Stomach (tissue), 8 donors: ENCODE measurements at regions not wholly inside any gene's neighbourhood (a gene's known extent, or its start where the extent isn't known, plus 50 kb on each side); places are given as distances from the start of the nearest gene placed in this dataset.
A peak's percentile ranks its signal among the peaks of the same experiment; 100 is the strongest.

ENCODE experiments used
- DNase-seq, 2 donors: peaks; one replicate each; pipeline versions ENCODE4 v3.0.0 to v3.0.0-alpha.2; 2013 to 2019
- H3K27ac ChIP-seq, 5 donors: fragments of 200-600 bp in 4 of 5; sonication (generic) in 4 of 5; one replicate each; pipeline ENCODE4 v1.5.1; 2013 to 2019; ENCODE audit warnings: mild to moderate bottlenecking in 1 of 5, moderate library complexity in 1 of 5
- H3K27me3 ChIP-seq, 3 donors: fragments of 200-600 bp; sonication (generic); one replicate each; pipeline ENCODE4 v1.5.1; 2017 to 2019; ENCODE audit warnings: mixed run types in 1 of 3
- H3K36me3 ChIP-seq, 4 donors: fragments of 200-600 bp; sonication (generic); 1 replicate in 3 of 4; 2 replicates in 1 of 4; pipeline ENCODE4 v1.5.1; 2016 to 2019
- H3K4me1 ChIP-seq, 4 donors: fragments of 200-600 bp; sonication (generic); one replicate each; pipeline ENCODE4 v1.5.1; 2016 to 2019
- H3K4me3 ChIP-seq, 4 donors: fragments of 200-600 bp; sonication (generic) in 3 of 4; one replicate each; pipeline ENCODE4 v1.5.1; 2016 to 2019; ENCODE audit warnings: mild to moderate bottlenecking in 1 of 4
- H3K9me3 ChIP-seq, 4 donors: fragments of 200-600 bp; sonication (generic); one replicate each; pipeline ENCODE4 v1.5.1; 2016 to 2019
- EP300 ChIP-seq: sonication (generic); formaldehyde crosslinking; IDR thresholded peaks from one replicate; pipeline ENCODE4 v1.6.1; 2017; ENCODE audit warnings: antibody characterized with exemption
- POLR2A ChIP-seq, 4 donors: fragments of 450-650 bp; IDR thresholded peaks; one replicate each; pipeline ENCODE4 v1.6.1; 2016; ENCODE audit warnings: antibody characterized with exemption in 4 of 4, control low read depth in 2 of 4, mild to moderate bottlenecking in 1 of 4, moderate library complexity in 1 of 4
- POLR2AphosphoS5 ChIP-seq, 3 donors: sonication (generic); formaldehyde crosslinking; IDR thresholded peaks; one replicate each; pipeline ENCODE4 v1.6.1; 2016; ENCODE audit warnings: antibody characterized with exemption in 3 of 3
- WGBS, 5 donors: extraction: QIAGEN DNeasy Blood & Tissue Kit in 3 of 5; methylation state at CpG; one replicate each; pipeline versions ENCODE4 v1.1.5 to v1.1.7; 2013 to 2018; 5-methylcytosine and 5-hydroxymethylcytosine counted together
- intact Hi-C: fragments of 100-400 bp; cut with DNase I; formaldehyde crosslinking; loops from one replicate; pipeline ENCODE4 v1.15.1; 2023; ENCODE audit warnings: low total_unique reads
- TF ChIP-seq, protein P1 (sequence below), 7 experiments: fragments of 450-650 bp in 4 of 7; fragments of 200-600 bp in 3 of 7; sonication (generic) in 3 of 7; IDR thresholded peaks; one replicate each; pipeline ENCODE4 v1.5.1; 2016 to 2019; ENCODE audit warnings: antibody characterized with exemption in 7 of 7, control low read depth in 2 of 7, mild to moderate bottlenecking in 1 of 7
- donor health status: healthy with polysubstance abuse.
- donor health status: Bipolar disorder and iron deficiency.
- donor health status: healthy.

DNA sequence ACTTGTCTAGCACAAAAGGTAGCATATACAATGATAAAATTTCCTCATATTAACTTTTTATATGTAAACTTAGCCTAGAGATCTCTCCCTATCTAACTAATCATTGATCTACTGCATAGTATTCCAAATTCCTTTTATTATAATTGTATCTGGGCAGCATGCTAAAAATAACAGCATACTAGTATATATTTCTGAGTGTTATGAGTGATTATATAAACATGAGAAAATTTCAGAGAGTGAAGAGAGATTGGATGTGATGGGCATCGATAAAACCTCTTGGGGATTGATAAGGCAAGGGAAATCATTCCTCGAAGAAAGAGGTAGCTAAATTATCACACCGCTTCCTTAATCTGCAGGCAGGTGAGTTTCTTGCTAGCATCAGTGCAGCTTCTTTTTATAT, 158.2 kb downstream of the HMHB1 start:
- Histone ChIP-seq H3K27me3 (no peaks in the 10 kb centered on the region), H3K4me3 (no peak overlapping the region), H3K9me3 (no peaks in the 10 kb centered on the region), H3K27ac (no peak overlapping the region), H3K4me1 (no peaks in the 10 kb centered on the region), H3K36me3 (no peaks in the 10 kb centered on the region)
- no peak for TF ChIP-seq POLR2AphosphoS5 (IDR thresholded peaks at IDR 0.05)
- TF ChIP-seq EP300, result no peak
- TF ChIP-seq POLR2A (IDR thresholded peaks at IDR 0.05), result no peak
- TF ChIP-seq, protein P1, sequence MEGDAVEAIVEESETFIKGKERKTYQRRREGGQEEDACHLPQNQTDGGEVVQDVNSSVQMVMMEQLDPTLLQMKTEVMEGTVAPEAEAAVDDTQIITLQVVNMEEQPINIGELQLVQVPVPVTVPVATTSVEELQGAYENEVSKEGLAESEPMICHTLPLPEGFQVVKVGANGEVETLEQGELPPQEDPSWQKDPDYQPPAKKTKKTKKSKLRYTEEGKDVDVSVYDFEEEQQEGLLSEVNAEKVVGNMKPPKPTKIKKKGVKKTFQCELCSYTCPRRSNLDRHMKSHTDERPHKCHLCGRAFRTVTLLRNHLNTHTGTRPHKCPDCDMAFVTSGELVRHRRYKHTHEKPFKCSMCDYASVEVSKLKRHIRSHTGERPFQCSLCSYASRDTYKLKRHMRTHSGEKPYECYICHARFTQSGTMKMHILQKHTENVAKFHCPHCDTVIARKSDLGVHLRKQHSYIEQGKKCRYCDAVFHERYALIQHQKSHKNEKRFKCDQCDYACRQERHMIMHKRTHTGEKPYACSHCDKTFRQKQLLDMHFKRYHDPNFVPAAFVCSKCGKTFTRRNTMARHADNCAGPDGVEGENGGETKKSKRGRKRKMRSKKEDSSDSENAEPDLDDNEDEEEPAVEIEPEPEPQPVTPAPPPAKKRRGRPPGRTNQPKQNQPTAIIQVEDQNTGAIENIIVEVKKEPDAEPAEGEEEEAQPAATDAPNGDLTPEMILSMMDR (IDR thresholded peaks at IDR 0.05), result no peak
- WGBS, 5 donors, result 79 to 93% (median 86%) methylated on average over 3 of the region's 3 CpGs
- DNase-seq, result no peak
- intact Hi-C loops, result no loop called here

DNA sequence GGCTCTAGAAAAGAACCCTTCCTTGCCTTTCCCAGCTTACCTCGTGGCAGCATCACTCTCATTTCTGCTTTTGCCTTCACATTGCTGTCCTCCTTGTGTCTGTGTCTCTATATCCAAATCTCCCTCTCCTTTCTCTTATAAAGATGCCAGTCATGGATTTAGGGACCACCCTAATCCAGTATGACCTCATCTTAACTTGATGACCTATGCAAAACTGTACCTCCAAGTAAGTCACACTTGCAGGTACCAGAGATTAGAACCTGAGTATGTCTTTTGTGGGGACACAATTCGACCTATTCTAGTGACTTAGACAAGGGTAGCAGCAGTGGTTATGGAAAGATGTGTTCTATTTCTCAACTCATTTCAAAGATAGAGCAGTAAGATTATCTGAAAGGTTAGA, 160.1 kb downstream of the HMHB1 start:
- DNase-seq, result no peak
- TF ChIP-seq POLR2A (IDR thresholded peaks at IDR 0.05), result no peak
- TF ChIP-seq EP300, result no peak
- TF ChIP-seq, protein P1 (IDR thresholded peaks at IDR 0.05), result no peak
- no peak for TF ChIP-seq POLR2AphosphoS5 (IDR thresholded peaks at IDR 0.05)
- Histone ChIP-seq H3K9me3 (no peaks in the 10 kb centered on the region), H3K4me1 (no peaks in the 10 kb centered on the region), H3K27ac (no peak overlapping the region), H3K27me3 (no peaks in the 10 kb centered on the region), H3K4me3 (no peak overlapping the region), H3K36me3 (no peaks in the 10 kb centered on the region)
- WGBS, 5 donors, result 58 to 68% (median 64%) methylated on average over 2 of the region's 2 CpGs
- intact Hi-C loops, result no loop called here

DNA sequence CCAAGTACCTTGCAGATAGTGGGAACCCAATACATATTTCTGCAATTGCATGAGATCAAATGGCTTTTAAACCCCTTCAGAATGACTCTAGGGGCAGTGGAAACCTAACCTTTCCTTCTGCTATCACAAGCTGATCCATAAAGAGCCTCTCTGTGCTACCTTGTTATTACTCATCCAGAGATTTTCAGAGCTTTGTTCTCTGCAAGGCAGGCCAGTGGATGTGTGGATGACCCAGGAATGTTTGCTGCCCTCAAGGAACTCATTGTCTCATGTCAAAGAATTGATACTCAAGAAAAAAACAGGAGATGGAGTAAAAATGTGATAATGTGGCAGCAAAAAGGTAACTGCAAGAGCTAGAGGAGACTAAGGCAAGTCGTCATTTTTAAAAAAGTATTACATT, 164.1 kb downstream of the HMHB1 start:
- H3K4me1 ChIP-seq, result no peaks in the 10 kb centered on the region
- TF ChIP-seq POLR2A (IDR thresholded peaks at IDR 0.05), result no peak
- TF ChIP-seq, protein P1 (IDR thresholded peaks at IDR 0.05), result no peak
- no peak overlapping the region for H3K27ac ChIP-seq
- intact Hi-C loops, result no loop called here
- no peaks in the 10 kb centered on the region for H3K9me3 ChIP-seq
- no peak for DNase-seq
- H3K27me3 ChIP-seq, result no peaks in the 10 kb centered on the region
- H3K36me3 ChIP-seq, result no peaks in the 10 kb centered on the region
- WGBS, 5 donors, result 89 to 100% (median 92%) methylated on average over 1 of the region's 1 CpG
- no peak overlapping the region for H3K4me3 ChIP-seq

DNA sequence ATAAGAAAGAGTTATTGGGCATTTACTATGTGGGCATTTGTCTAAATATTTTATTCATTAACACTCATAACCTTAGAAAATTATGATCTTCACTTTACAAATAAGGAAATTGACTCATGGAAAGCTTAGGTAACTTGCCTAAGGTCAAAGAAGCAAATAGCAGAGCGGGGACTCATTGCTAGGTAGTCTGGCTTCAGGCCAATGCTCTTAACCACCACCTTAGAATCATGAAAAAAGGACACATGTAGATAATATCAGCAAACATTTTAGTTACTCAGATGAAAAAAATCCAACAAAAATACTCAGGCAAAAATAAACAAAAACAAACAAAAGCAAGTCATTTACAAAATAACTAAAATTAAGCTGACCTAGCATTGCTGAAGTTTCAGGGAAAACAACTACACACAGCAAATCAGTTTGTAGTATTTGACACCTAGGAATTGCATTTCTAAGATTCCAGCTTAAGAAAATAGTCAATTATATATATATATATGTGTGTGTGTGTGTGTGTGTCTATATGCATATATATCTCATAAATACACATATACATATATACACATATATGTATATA, 166.0 kb downstream of the HMHB1 start:
- peak in 1 of 2 donors; percentile 13 for DNase-seq
- Histone ChIP-seq H3K27ac (no peak overlapping the region), H3K4me1 (no peaks in the 10 kb centered on the region), H3K4me3 (no peak overlapping the region), H3K36me3 (no peaks in the 10 kb centered on the region), H3K9me3 (no peaks in the 10 kb centered on the region), H3K27me3 (no peaks in the 10 kb centered on the region)
- intact Hi-C loops, result no loop called here
- WGBS, 5 donors, result 0 to 52% (median 23%) methylated on average over 1 of the region's 1 CpG
- TF ChIP-seq EP300 (no peak), POLR2AphosphoS5 (IDR thresholded peaks at IDR 0.05) (no peak), POLR2A (IDR thresholded peaks at IDR 0.05) (no peak)
- TF ChIP-seq, protein P1 (IDR thresholded peaks at IDR 0.05), result no peak
